ENCODE measurements at regions not wholly inside any gene's neighbourhood (a gene's known extent, or its start where the extent isn't known, plus 50 kb on each side); places are given as distances from the start of the nearest gene placed in this dataset.

DNA sequence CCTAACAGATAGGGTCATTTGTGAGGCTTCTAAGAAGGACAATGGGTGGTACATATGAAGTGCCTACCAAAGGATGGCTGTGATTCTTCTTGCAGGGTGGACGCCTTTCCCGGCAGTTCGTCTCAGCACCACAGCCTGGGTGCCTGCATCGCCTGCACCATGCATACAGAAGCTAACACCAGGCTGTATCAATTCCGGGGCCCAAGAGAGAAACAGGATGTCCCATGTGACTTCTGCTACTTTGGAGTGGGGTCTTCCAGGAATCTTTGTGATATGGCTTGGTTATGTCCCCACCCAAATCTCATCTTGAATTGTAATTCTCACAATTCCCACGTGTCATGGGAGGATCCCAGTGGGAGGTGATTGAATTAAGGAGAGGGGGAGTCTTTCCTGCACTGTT lies 251.6 kb upstream of the TNRC6C start:
- Mint-ChIP-seq H3K4me1 (no peaks in the 10 kb centered on the region), H3K27ac (ENCODE audit: unreplicated experiment) (no peak overlapping the region), H3K27me3 (ENCODE audit: low read depth) (peaks cover 57% of the 10 kb centered on the region), H3K4me3 (no peak overlapping the region), H3K9me3 (peaks cover 4% of the 10 kb centered on the region), H3K36me3 (ENCODE audit: low read depth) (peaks cover 7% of the 10 kb centered on the region)
- TF ChIP-seq, protein P1, sequence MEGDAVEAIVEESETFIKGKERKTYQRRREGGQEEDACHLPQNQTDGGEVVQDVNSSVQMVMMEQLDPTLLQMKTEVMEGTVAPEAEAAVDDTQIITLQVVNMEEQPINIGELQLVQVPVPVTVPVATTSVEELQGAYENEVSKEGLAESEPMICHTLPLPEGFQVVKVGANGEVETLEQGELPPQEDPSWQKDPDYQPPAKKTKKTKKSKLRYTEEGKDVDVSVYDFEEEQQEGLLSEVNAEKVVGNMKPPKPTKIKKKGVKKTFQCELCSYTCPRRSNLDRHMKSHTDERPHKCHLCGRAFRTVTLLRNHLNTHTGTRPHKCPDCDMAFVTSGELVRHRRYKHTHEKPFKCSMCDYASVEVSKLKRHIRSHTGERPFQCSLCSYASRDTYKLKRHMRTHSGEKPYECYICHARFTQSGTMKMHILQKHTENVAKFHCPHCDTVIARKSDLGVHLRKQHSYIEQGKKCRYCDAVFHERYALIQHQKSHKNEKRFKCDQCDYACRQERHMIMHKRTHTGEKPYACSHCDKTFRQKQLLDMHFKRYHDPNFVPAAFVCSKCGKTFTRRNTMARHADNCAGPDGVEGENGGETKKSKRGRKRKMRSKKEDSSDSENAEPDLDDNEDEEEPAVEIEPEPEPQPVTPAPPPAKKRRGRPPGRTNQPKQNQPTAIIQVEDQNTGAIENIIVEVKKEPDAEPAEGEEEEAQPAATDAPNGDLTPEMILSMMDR (conservative IDR thresholded peaks at IDR 0.05), result no peak
- no peak for DNase-seq (ENCODE audit: low read depth, low spot score)

DNA sequence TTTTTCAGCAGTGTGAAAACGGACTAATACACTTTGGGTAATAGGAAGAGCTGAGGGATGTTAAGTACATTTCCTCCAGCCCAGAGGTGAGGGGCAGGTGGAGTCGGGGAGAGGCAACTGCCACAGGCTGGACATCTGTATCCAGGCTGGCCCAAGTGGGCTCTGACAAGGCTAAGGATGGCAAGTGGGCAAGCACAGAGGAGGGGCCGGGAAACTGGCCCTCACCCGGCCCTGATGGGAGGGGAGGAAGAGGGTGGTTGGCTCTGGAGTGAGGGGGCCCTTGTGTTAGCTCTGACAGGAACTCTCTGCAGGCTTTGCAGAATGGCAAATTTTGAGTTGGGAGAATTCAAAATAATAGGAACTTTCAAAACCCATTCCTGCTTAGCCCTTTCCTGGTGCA lies 251.0 kb upstream of the TNRC6C start:
- H3K4me3 Mint-ChIP-seq, result no peak overlapping the region
- no peak for DNase-seq (ENCODE audit: low read depth, low spot score)
- H3K4me1 Mint-ChIP-seq, result no peaks in the 10 kb centered on the region
- H3K36me3 Mint-ChIP-seq (ENCODE audit: low read depth), result peaks cover 7% of the 10 kb centered on the region
- TF ChIP-seq, protein P1 (conservative IDR thresholded peaks at IDR 0.05), result no peak
- peaks cover 51% of the 10 kb centered on the region for H3K27me3 Mint-ChIP-seq (ENCODE audit: low read depth)
- H3K27ac Mint-ChIP-seq (ENCODE audit: unreplicated experiment), result no peak overlapping the region
- H3K9me3 Mint-ChIP-seq, result peaks cover 4% of the 10 kb centered on the region

DNA sequence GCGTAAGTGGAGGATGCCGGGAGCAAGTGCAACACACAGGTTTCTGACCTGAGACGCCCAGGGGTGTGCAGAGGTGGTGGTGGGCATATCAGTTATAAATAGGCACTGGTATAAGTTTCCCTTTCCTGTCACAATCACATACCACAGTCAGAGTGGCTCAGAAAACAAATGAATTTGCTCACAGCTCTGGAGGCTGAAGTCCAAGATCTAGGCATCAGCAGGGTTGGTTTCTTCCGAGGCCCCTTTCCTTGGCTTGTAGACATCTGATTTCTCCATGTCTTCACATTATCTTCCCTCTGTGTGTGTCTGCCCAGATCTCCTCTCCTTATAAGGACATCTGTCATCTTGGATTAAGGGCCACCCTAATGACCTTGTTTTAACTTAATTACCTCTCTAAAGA lies 250.5 kb upstream of the TNRC6C start:
- H3K27ac Mint-ChIP-seq (ENCODE audit: unreplicated experiment), result peak overlapping the region; percentile 3
- H3K27me3 Mint-ChIP-seq (ENCODE audit: low read depth), result peaks cover 49% of the 10 kb centered on the region
- DNase-seq (ENCODE audit: low read depth, low spot score), result no peak
- peaks cover 4% of the 10 kb centered on the region for H3K9me3 Mint-ChIP-seq
- no peaks in the 10 kb centered on the region for H3K4me1 Mint-ChIP-seq
- TF ChIP-seq, protein P1 (conservative IDR thresholded peaks at IDR 0.05), result no peak
- peaks cover 7% of the 10 kb centered on the region for H3K36me3 Mint-ChIP-seq (ENCODE audit: low read depth)
- H3K4me3 Mint-ChIP-seq, result no peak overlapping the region

DNA sequence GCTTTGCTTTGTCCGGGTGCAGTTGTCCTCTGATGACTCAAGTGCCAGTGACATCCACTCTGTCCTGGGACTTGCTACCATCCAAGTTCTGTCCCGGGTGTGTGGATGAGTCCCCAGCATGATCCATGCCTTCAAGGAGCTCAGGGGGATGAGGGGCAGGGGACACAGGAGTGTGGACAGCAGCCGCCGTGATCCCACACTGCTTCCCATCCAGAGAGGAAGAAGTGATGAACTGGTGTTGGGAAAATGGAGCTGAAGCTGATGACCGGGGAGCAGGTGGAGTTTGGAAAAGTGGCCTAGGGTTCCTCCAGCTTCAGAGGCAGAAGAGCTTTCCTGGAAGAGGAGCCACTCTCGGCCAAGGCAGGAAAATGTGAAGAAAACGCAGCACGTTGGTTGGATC lies 249.6 kb upstream of the TNRC6C start:
- no peak for DNase-seq (ENCODE audit: low read depth, low spot score)
- H3K4me3 Mint-ChIP-seq, result no peak overlapping the region
- H3K36me3 Mint-ChIP-seq (ENCODE audit: low read depth), result peaks cover 7% of the 10 kb centered on the region
- H3K9me3 Mint-ChIP-seq, result peaks cover 4% of the 10 kb centered on the region
- H3K4me1 Mint-ChIP-seq, result no peaks in the 10 kb centered on the region
- H3K27me3 Mint-ChIP-seq (ENCODE audit: low read depth), result peaks cover 43% of the 10 kb centered on the region
- H3K27ac Mint-ChIP-seq (ENCODE audit: unreplicated experiment), result peak overlapping the region; percentile 81
- TF ChIP-seq, protein P1 (conservative IDR thresholded peaks at IDR 0.05), result no peak

DNA sequence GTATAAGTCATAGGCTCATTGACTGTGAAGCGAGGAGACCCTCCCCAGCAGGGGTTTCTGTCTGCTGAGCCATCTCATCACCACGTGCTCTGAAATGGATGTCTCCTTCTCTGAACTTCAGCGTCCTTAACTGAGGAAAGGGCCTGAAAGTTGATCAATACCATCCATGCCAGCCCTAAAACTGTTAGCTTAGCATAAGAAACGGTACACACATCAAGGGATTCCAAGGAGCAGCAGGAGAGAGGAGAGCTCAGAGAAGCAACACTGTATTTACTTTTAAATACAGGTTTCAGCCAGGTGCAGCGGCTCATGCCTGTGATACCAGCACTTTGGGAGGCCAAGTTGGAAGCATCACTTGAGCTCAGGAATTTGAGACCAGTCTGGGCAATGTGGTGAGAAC lies 248.9 kb upstream of the TNRC6C start:
- no peaks in the 10 kb centered on the region for H3K4me1 Mint-ChIP-seq
- peaks cover 7% of the 10 kb centered on the region for H3K36me3 Mint-ChIP-seq (ENCODE audit: low read depth)
- peaks cover 41% of the 10 kb centered on the region for H3K27me3 Mint-ChIP-seq (ENCODE audit: low read depth)
- peaks cover 4% of the 10 kb centered on the region for H3K9me3 Mint-ChIP-seq
- no peak overlapping the region for H3K4me3 Mint-ChIP-seq
- TF ChIP-seq, protein P1 (conservative IDR thresholded peaks at IDR 0.05), result no peak
- no peak overlapping the region for H3K27ac Mint-ChIP-seq (ENCODE audit: unreplicated experiment)
- DNase-seq (ENCODE audit: low read depth, low spot score), result no peak

DNA sequence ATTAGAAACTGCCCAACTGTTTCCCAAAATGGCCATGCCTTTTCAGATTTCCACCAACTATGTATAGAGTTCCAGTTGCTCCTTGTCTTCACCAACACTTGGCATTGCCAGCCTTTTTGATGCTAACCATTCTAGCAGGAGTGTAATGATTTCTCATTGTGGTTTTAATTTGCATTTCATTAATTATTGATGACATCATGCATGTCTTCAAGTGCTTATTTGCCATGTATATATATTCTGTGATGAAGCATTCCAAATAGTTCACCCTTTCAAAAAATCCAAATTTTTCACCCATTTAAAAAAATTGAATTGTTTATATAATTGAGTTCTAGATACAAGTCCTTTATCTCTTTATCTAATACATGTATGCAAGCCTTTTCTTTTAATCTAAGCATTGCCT lies 245.9 kb upstream of the TNRC6C start:
- no peak for DNase-seq (ENCODE audit: low read depth, low spot score)
- no peak overlapping the region for H3K27ac Mint-ChIP-seq (ENCODE audit: unreplicated experiment)
- H3K4me3 Mint-ChIP-seq, result no peak overlapping the region
- TF ChIP-seq, protein P1 (conservative IDR thresholded peaks at IDR 0.05), result no peak
- peaks cover 26% of the 10 kb centered on the region for H3K27me3 Mint-ChIP-seq (ENCODE audit: low read depth)
- H3K9me3 Mint-ChIP-seq, result peaks cover 6% of the 10 kb centered on the region
- peaks cover 4% of the 10 kb centered on the region for H3K36me3 Mint-ChIP-seq (ENCODE audit: low read depth)
- no peaks in the 10 kb centered on the region for H3K4me1 Mint-ChIP-seq

Data from neural crest cell (in vitro differentiated cells).